CD4-positive, alpha-beta T cell treated with Interleukin-2 at 100 ng/mL for 4 hours (primary cell): ENCODE measurements at regions not wholly inside any gene's neighbourhood (a gene's known extent, or its start where the extent isn't known, plus 50 kb on each side); places are given as distances from the start of the nearest gene placed in this dataset.
A peak's percentile ranks its signal among the peaks of the same experiment; 100 is the strongest.

Experiments
- DNase-seq: peaks from one replicate; pipeline ENCODE4 v3.0.0-alpha.2; 2020; ENCODE audit warnings: low spot score

GRCh38 chrX:65034292-65034667 lies 58.0 kb upstream of the ZC4H2 start:
- DNase-seq, result peak; percentile 0
